SIG-M5 treated with dmso at 0.1 percent for 504 hours (cell line): ENCODE measurements at regions not wholly inside any gene's neighbourhood (a gene's known extent, or its start where the extent isn't known, plus 50 kb on each side); places are given as distances from the start of the nearest gene placed in this dataset.

Experiments
- DNase-seq: peaks from one replicate; lab custom pipeline; 2025; ENCODE audit not compliant: unreplicated experiment; lab: John Stamatoyannopoulos, UW

GRCh38 chr6:94389218-94389617 lies 969.9 kb upstream of the EPHA7 start:
- DNase-seq, result no peak

GRCh38 chr6:94377835-94378234 lies 958.5 kb upstream of the EPHA7 start:
- DNase-seq, result no peak

- no peak for DNase-seq
These were observed 957.5 kb upstream of the EPHA7 start for GRCh38 chr6:94376876-94377275.

GRCh38 chr6:94372229-94372628 lies 952.9 kb upstream of the EPHA7 start:
- DNase-seq, result no peak

GRCh38 chr6:94367316-94367715 lies 948.0 kb upstream of the EPHA7 start:
- no peak for DNase-seq

GRCh38 chr6:94362061-94362864 lies 942.9 kb upstream of the EPHA7 start:
- DNase-seq, result no peak

- no peak for DNase-seq
These were observed 942.1 kb upstream of the EPHA7 start for GRCh38 chr6:94361304-94362060.

GRCh38 chr6:94357381-94357980 lies 938.1 kb upstream of the EPHA7 start:
- DNase-seq, result no peak

- DNase-seq, result no peak
These were observed 931.5 kb upstream of the EPHA7 start for GRCh38 chr6:94350833-94351232.

GRCh38 chr6:94349227-94349626 lies 929.9 kb upstream of the EPHA7 start:
- DNase-seq, result no peak

GRCh38 chr6:94344866-94345265 lies 925.5 kb upstream of the EPHA7 start:
- DNase-seq, result no peak

- no peak for DNase-seq
These were observed 921.8 kb upstream of the EPHA7 start for GRCh38 chr6:94341173-94341572.

- no peak for DNase-seq
These were observed 904.5 kb upstream of the EPHA7 start for GRCh38 chr6:94323853-94324252.

- DNase-seq, result no peak
These were observed 881.2 kb upstream of the EPHA7 start for GRCh38 chr6:94300424-94301144.

GRCh38 chr6:94289131-94289530 lies 869.8 kb upstream of the EPHA7 start:
- no peak for DNase-seq

GRCh38 chr6:94278146-94278545 lies 858.8 kb upstream of the EPHA7 start:
- no peak for DNase-seq

GRCh38 chr6:94272327-94272726 lies 853.0 kb upstream of the EPHA7 start:
- DNase-seq, result no peak

- DNase-seq, result no peak
These were observed 851.0 kb upstream of the EPHA7 start for GRCh38 chr6:94270091-94270948.

GRCh38 chr6:94269256-94269655 lies 849.9 kb upstream of the EPHA7 start:
- no peak for DNase-seq

GRCh38 chr6:94260765-94261164 lies 841.4 kb upstream of the EPHA7 start:
- DNase-seq, result no peak
